Upper lobe of right lung (tissue), 1 donor: ENCODE measurements at regions not wholly inside any gene's neighbourhood (a gene's known extent, or its start where the extent isn't known, plus 50 kb on each side); places are given as distances from the start of the nearest gene placed in this dataset.

ENCODE experiments used
- ATAC-seq: fragments of 200-7000 bp; cut with Tn5 transposase; one replicate; pipeline ENCODE4 v1.9.1; 2020; ENCODE audit warnings: mild to moderate bottlenecking, moderate library complexity
- DNase-seq: peaks from one replicate; pipeline ENCODE4 v3.0.0-alpha.2; 2020
- H3K27ac ChIP-seq: fragments of 200-600 bp; one replicate; pipeline ENCODE4 v1.8.0; 2022
- H3K27me3 ChIP-seq: fragments of 200-600 bp; one replicate; pipeline ENCODE4 v1.8.0; 2022; ENCODE audit warnings: mild to moderate bottlenecking
- H3K36me3 ChIP-seq: fragments of 200-600 bp; one replicate; pipeline ENCODE4 v1.8.0; 2022
- H3K4me1 ChIP-seq: fragments of 200-600 bp; one replicate; pipeline ENCODE4 v1.8.0; 2022
- H3K4me3 ChIP-seq: fragments of 200-600 bp; one replicate; pipeline ENCODE4 v1.8.0; 2022; ENCODE audit warnings: mild to moderate bottlenecking
- H3K9me3 ChIP-seq: fragments of 200-600 bp; one replicate; pipeline ENCODE4 v1.8.0; 2022
- intact Hi-C: fragments of 100-400 bp; cut with DNase I; formaldehyde crosslinking; loops from one replicate; pipeline ENCODE4 v1.11.0; 2022
- TF ChIP-seq, protein P1 (sequence below): fragments of 200-600 bp; IDR thresholded peaks from one replicate; pipeline ENCODE4 v1.8.0; 2022; ENCODE audit warnings: antibody characterized with exemption
- donor health status: DM: no; HTN: yes; CAD: no; lungs with severe emphysema.

DNA sequence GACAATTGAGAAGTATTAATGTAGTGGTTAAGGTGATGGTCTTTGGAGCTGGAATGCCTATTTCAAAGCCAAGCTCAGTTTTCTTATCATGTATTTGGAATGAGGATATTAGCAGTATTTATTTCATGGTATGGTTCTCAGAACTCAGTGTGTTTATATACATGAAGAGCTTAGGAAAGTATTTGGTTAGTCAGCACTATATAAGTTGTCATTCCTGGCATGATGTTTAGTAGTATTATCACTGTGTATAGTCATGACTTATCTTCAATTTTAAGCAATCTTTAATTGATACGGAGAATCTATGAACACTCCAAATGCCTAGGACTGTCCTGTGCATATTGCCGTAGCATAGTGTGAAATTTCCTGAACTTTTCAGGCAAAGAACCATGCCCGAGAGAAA is 501.9 kb upstream of the USP24 start:
- Histone ChIP-seq H3K9me3 (no peaks in the 10 kb centered on the region), H3K36me3 (no peaks in the 10 kb centered on the region), H3K27me3 (no peaks in the 10 kb centered on the region), H3K27ac (no peak overlapping the region), H3K4me1 (peaks cover 30% of the 10 kb centered on the region), H3K4me3 (no peak overlapping the region)
- TF ChIP-seq, protein P1, sequence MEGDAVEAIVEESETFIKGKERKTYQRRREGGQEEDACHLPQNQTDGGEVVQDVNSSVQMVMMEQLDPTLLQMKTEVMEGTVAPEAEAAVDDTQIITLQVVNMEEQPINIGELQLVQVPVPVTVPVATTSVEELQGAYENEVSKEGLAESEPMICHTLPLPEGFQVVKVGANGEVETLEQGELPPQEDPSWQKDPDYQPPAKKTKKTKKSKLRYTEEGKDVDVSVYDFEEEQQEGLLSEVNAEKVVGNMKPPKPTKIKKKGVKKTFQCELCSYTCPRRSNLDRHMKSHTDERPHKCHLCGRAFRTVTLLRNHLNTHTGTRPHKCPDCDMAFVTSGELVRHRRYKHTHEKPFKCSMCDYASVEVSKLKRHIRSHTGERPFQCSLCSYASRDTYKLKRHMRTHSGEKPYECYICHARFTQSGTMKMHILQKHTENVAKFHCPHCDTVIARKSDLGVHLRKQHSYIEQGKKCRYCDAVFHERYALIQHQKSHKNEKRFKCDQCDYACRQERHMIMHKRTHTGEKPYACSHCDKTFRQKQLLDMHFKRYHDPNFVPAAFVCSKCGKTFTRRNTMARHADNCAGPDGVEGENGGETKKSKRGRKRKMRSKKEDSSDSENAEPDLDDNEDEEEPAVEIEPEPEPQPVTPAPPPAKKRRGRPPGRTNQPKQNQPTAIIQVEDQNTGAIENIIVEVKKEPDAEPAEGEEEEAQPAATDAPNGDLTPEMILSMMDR: no peak
- ATAC-seq (no peak), DNase-seq (no peak)
- intact Hi-C loops: no loop called here

DNA sequence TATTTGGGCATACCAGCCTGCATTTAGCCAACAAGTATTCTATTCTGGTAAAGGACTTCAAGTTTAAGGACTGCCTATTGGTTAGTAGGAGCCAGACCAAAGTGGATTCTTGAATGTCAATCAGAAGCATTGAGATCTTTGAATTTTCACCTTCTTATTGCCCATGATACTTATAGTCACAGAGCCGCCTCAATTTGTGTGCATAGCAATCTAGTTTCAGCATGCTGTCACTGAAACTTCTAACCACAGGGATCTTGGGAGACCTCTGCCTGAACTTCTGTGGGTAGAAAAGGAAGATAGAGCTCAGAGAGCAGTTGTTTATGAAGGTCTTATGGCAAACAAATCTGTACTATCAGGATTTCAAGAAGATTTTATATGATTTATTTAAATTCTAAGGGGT is 501.4 kb upstream of the USP24 start:
- Histone ChIP-seq H3K4me3 (no peak overlapping the region), H3K36me3 (no peaks in the 10 kb centered on the region), H3K27me3 (no peaks in the 10 kb centered on the region), H3K4me1 (peaks cover 30% of the 10 kb centered on the region), H3K27ac (no peak overlapping the region), H3K9me3 (no peaks in the 10 kb centered on the region)
- DNase-seq: no peak
- ATAC-seq: no peak
- TF ChIP-seq, protein P1: no peak
- intact Hi-C loops: no loop called here

DNA sequence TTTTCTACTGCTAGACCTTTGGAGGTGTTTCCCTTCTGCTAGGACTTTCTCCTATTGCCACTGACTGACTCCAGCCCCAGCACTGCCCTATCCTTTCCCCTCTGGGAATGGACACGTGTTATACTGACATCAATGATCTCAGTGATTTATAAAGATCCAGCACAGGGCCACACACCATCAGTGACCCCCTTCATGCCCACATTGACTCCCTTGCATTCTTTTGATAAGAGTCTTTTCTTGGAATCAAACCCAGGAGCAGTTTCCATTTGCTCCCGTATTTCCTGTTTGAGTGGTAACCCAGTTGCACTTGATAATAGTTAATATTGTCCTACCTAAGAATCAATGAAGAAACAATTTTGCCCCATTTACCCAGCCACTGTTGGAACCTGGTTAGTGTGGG is 501.0 kb upstream of the USP24 start:
- intact Hi-C loops: no loop called here

DNA sequence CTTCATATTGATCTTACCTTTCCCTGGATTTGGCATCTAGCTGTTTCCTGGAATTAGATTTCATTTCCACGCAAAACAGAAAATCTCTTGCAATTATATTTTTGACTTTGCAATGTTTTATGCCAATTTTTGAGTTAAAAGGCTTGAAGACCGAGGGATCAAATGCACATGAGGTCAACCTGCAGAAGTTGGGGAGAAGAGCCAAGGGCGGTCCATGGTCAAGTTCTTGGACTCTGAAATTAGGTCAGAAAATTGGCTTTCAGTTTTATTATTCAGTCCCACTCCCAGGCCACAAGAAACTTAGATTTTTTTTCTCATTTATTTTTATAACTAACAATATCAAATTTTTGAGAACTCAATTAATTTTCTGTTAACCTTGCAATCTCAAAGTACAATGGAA is 499.1 kb upstream of the USP24 start:
- intact Hi-C loops: no loop called here
- Histone ChIP-seq H3K4me3 (no peak overlapping the region), H3K36me3 (no peaks in the 10 kb centered on the region), H3K4me1 (peaks cover 17% of the 10 kb centered on the region), H3K9me3 (no peaks in the 10 kb centered on the region), H3K27me3 (no peaks in the 10 kb centered on the region), H3K27ac (no peak overlapping the region)
- TF ChIP-seq, protein P1: no peak
- DNase-seq (no peak), ATAC-seq (no peak)

More for the DNA sequence above, 501.0 kb upstream of the USP24 start:
- Histone ChIP-seq H3K27ac (no peak overlapping the region), H3K4me1 (peaks cover 30% of the 10 kb centered on the region), H3K9me3 (no peaks in the 10 kb centered on the region), H3K27me3 (no peaks in the 10 kb centered on the region), H3K36me3 (no peaks in the 10 kb centered on the region), H3K4me3 (no peak overlapping the region)
- TF ChIP-seq, protein P1: no peak
- ATAC-seq: no peak
- DNase-seq: no peak

DNA sequence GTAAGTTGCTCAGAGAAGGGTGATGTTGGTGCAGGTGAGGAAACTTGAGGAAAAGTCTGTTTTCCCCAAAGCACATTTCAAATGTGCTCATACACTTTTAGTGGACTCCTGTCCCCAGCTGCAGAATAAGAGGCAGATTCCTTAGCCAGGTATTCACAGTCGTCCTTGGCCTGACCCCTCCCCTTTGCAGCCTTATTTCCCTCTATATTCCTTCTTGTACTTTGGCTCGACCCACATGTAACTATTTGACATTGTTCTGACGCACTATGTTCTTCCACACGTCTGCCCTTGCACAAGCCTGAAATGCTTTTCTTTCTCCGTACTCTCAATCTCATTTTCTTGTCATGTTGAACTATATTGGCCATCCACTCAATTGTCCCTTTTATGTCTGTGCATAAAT is 498.4 kb upstream of the USP24 start:
- H3K36me3 ChIP-seq: no peaks in the 10 kb centered on the region
- intact Hi-C loops: no loop called here
- no peak overlapping the region for H3K27ac ChIP-seq
- H3K4me3 ChIP-seq: no peak overlapping the region
- DNase-seq: no peak
- peaks cover 14% of the 10 kb centered on the region for H3K4me1 ChIP-seq
- TF ChIP-seq, protein P1: no peak
- H3K27me3 ChIP-seq: no peaks in the 10 kb centered on the region
- ATAC-seq: no peak
- H3K9me3 ChIP-seq: no peaks in the 10 kb centered on the region

DNA sequence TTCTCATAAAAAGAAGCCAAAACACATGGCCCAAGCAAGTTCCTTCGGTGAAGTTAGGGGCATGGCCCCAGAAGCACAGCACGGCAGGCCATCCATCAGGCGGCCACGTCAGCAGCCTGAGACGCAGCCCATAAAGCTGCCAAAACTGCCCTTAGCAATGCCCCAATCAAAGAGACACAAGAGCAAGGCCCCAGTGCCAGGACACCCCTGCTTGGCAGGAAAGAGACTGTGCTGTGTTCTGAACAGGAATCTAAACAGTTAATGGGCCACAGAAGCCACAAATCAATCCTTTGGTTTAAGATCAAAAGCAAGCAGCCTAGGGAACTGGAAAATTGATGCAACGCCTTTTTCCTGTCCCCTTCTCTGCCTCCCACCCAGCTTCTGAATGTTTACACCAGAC is 497.0 kb upstream of the USP24 start:
- Histone ChIP-seq H3K27ac (no peak overlapping the region), H3K4me1 (peaks cover 3% of the 10 kb centered on the region), H3K4me3 (no peak overlapping the region), H3K9me3 (no peaks in the 10 kb centered on the region), H3K27me3 (no peaks in the 10 kb centered on the region), H3K36me3 (no peaks in the 10 kb centered on the region)
- DNase-seq (no peak), ATAC-seq (no peak)
- intact Hi-C loops: no loop called here
- TF ChIP-seq, protein P1: no peak
